Left lung (tissue), 4 donors: ENCODE measurements at regions not wholly inside any gene's neighbourhood (a gene's known extent, or its start where the extent isn't known, plus 50 kb on each side); places are given as distances from the start of the nearest gene placed in this dataset.

Experiments used
- ATAC-seq: fragments of 200-7000 bp; cut with Tn5 transposase; one replicate; pipeline ENCODE4 v1.9.1; 2020; ENCODE audit warnings: moderate library complexity
- DNase-seq, 4 donors: peaks; one replicate each; pipeline ENCODE4 v3.0.0-alpha.2; 2013 to 2020
- H3K27ac ChIP-seq, 2 donors: fragments of 200-600 bp; sonication (generic) in 1 of 2; one replicate each; pipeline versions ENCODE4 v1.5.0 to v1.8.0; 2020 to 2021
- H3K27me3 ChIP-seq, 2 donors: fragments of 200-600 bp; sonication (generic) in 1 of 2; one replicate each; pipeline versions ENCODE4 v1.5.0 to v1.8.0; 2020 to 2021
- H3K36me3 ChIP-seq, 2 donors: fragments of 200-600 bp; sonication (generic) in 1 of 2; one replicate each; pipeline versions ENCODE4 v1.5.0 to v1.8.0; 2020 to 2021
- H3K4me1 ChIP-seq, 2 donors: fragments of 200-600 bp; one replicate each; pipeline ENCODE4 v1.8.0; 2021
- H3K4me3 ChIP-seq, 2 donors: fragments of 200-600 bp; sonication (generic) in 1 of 2; one replicate each; pipeline versions ENCODE4 v1.5.0 to v1.8.0; 2020 to 2021; ENCODE audit warnings: mild to moderate bottlenecking in 1 of 2
- H3K9me3 ChIP-seq, 2 donors: fragments of 200-600 bp; sonication (generic) in 1 of 2; one replicate each; pipeline versions ENCODE4 v1.5.0 to v1.8.0; 2020 to 2021
- CTCF ChIP-seq, 2 donors: fragments of 200-600 bp; sonication (generic) in 1 of 2; IDR thresholded peaks; one replicate each; pipeline versions ENCODE4 v1.5.0 to v1.8.0; 2021; ENCODE audit warnings: antibody characterized with exemption in 2 of 2
- intact Hi-C, 2 donors: fragments of 100-400 bp; cut with DNase I; formaldehyde crosslinking; loops; one replicate each; pipeline versions ENCODE4 v1.11.2 to v1.14.2; 2022
- donor health status: DM: no; HTN: yes; CAD: no.
- donor health status: DM: no; HTN: no; CAD: no.

- Histone ChIP-seq H3K27ac (no peak overlapping the region), H3K4me1 (peaks cover 0 to 1% of the 10 kb centered on the region in 2 donors), H3K36me3 (no peaks in the 10 kb centered on the region), H3K9me3 (no peaks in the 10 kb centered on the region), H3K4me3 (no peak overlapping the region), H3K27me3 (no peaks in the 10 kb centered on the region)
- ATAC-seq (no peak), DNase-seq (no peak)
- no peak for TF ChIP-seq CTCF (IDR thresholded peaks at IDR 0.05)
- intact Hi-C loops, result no loop called here
Measured at GRCh38 chr9:107742531-107743309, 253.2 kb upstream of the KLF4 start.

GRCh38 chr9:107740088-107740980, 250.8 kb upstream of the KLF4 start:
- Histone ChIP-seq H3K4me1 (peaks cover 0 to 7% of the 10 kb centered on the region in 2 donors), H3K27ac (peak overlapping the region in 1 of 2 donors; percentile 59)
- DNase-seq, result peak in 1 of 4 donors; percentile 73

GRCh38 chr9:107739601-107740082, 250.1 kb upstream of the KLF4 start:
- peaks cover 0 to 7% of the 10 kb centered on the region in 2 donors for H3K4me1 ChIP-seq
- peak; percentile 48 for ATAC-seq

More at GRCh38 chr9:107740088-107740980, 250.8 kb upstream of the KLF4 start:
- ATAC-seq, result peak; percentile 23
- Histone ChIP-seq H3K27me3 (no peaks in the 10 kb centered on the region), H3K36me3 (no peaks in the 10 kb centered on the region), H3K9me3 (no peaks in the 10 kb centered on the region), H3K4me3 (no peak overlapping the region)
- intact Hi-C loops, result no loop called here
- no peak for TF ChIP-seq CTCF (IDR thresholded peaks at IDR 0.05)

GRCh38 chr9:107738789-107739188, 249.2 kb upstream of the KLF4 start:
- Histone ChIP-seq H3K27ac (peak overlapping the region; percentile 48 to 59), H3K4me3 (no peak overlapping the region), H3K36me3 (no peaks in the 10 kb centered on the region), H3K9me3 (no peaks in the 10 kb centered on the region), H3K27me3 (no peaks in the 10 kb centered on the region), H3K4me1 (peaks cover 5 to 9% of the 10 kb centered on the region in 2 donors)
- DNase-seq, result no peak
- no peak for ATAC-seq
- no peak for TF ChIP-seq CTCF (IDR thresholded peaks at IDR 0.05)
- intact Hi-C loops, result no loop called here

More at GRCh38 chr9:107739601-107740082, 250.1 kb upstream of the KLF4 start:
- no peak for TF ChIP-seq CTCF (IDR thresholded peaks at IDR 0.05)
- H3K4me3 ChIP-seq, result no peak overlapping the region
- peak in 3 of 4 donors; percentile 54 to 78 (median 74) for DNase-seq
- H3K9me3 ChIP-seq, result no peaks in the 10 kb centered on the region
- H3K36me3 ChIP-seq, result no peaks in the 10 kb centered on the region
- intact Hi-C loops, result no loop called here
- H3K27me3 ChIP-seq, result no peaks in the 10 kb centered on the region
- H3K27ac ChIP-seq, result peak overlapping the region; percentile 48 to 59
